H9 (cell line): ENCODE measurements at regions not wholly inside any gene's neighbourhood (a gene's known extent, or its start where the extent isn't known, plus 50 kb on each side); places are given as distances from the start of the nearest gene placed in this dataset.

Experiments used
- DNase-seq: peaks from one replicate; pipeline ENCODE4 v3.0.0-alpha.2; 2017
- H2AFZ ChIP-seq: one replicate; pipeline ENCODE4 v1.6.1; 2013; ENCODE audit warnings: mild to moderate bottlenecking, low read length, control low read depth, moderate library complexity
- H2AK5ac ChIP-seq: 2 replicates; pipeline ENCODE4 v1.6.1; 2013; ENCODE audit warnings: low read length, control low read depth, mixed read lengths; ENCODE audit not compliant: insufficient read length
- H2BK120ac ChIP-seq: one replicate; pipeline ENCODE4 v1.6.1; 2013; ENCODE audit warnings: low read depth, mild to moderate bottlenecking, low read length, control low read depth, inconsistent platforms; ENCODE audit not compliant: poor library complexity, severe bottlenecking
- H2BK12ac ChIP-seq: 2 replicates; pipeline ENCODE4 v1.6.1; 2013; ENCODE audit warnings: low read length, control low read depth, mixed read lengths, low read depth; ENCODE audit not compliant: insufficient read length
- H2BK15ac ChIP-seq: 2 replicates; pipeline ENCODE4 v1.6.1; 2013; ENCODE audit warnings: low read depth, low read length, control low read depth
- H2BK20ac ChIP-seq: one replicate; pipeline ENCODE4 v1.6.1; 2013; ENCODE audit warnings: low read depth, mild to moderate bottlenecking, low read length, control low read depth, inconsistent platforms; ENCODE audit not compliant: poor library complexity, severe bottlenecking
- H2BK5ac ChIP-seq: 2 replicates; pipeline ENCODE4 v1.6.1; 2013; ENCODE audit warnings: low read length, control low read depth, mixed read lengths; ENCODE audit not compliant: insufficient read length
- H3K14ac ChIP-seq: 2 replicates; pipeline ENCODE4 v1.6.1; 2013; ENCODE audit warnings: low read length, control low read depth; ENCODE audit not compliant: insufficient read depth
- H3K18ac ChIP-seq: 2 replicates; pipeline ENCODE4 v1.6.1; 2013; ENCODE audit warnings: low read depth, mild to moderate bottlenecking, mixed read lengths, low read length, control low read depth; ENCODE audit not compliant: insufficient read length
- H3K23ac ChIP-seq: 2 replicates; pipeline ENCODE4 v1.6.1; 2013; ENCODE audit warnings: low read length, control low read depth, mixed read lengths, low read depth; ENCODE audit not compliant: insufficient read length
- H3K23me2 ChIP-seq: 2 replicates; pipeline ENCODE4 v1.6.1; 2013; ENCODE audit warnings: low read depth, mild to moderate bottlenecking, mixed read lengths, low read length, control low read depth; ENCODE audit not compliant: insufficient read length, poor library complexity, severe bottlenecking
- H3K27ac ChIP-seq: 2 replicates; pipeline ENCODE4 v1.5.1; 2013; ENCODE audit warnings: low read length, control low read depth, mixed read lengths, low read depth; ENCODE audit not compliant: insufficient read length
- H3K27me3 ChIP-seq: 2 replicates; pipeline ENCODE4 v1.6.1; 2013; ENCODE audit warnings: low read length, control low read depth, inconsistent platforms; ENCODE audit not compliant: insufficient read depth
- H3K4ac ChIP-seq: 2 replicates; pipeline ENCODE4 v1.6.1; 2013; ENCODE audit warnings: low read depth, mild to moderate bottlenecking, control low read depth, inconsistent platforms, low read length, moderate library complexity
- H3K4me1 ChIP-seq: 2 replicates; pipeline ENCODE4 v1.6.1; 2013; ENCODE audit warnings: low read length, control low read depth, inconsistent platforms; ENCODE audit not compliant: insufficient read depth
- H3K4me2 ChIP-seq: 2 replicates; pipeline ENCODE4 v1.6.1; 2013; ENCODE audit warnings: low read length, control low read depth, mixed read lengths; ENCODE audit not compliant: insufficient read length, insufficient read depth
- H3K56ac ChIP-seq: 2 replicates; pipeline ENCODE4 v1.6.1; 2013; ENCODE audit warnings: low read depth, mild to moderate bottlenecking, mixed read lengths, low read length, control low read depth; ENCODE audit not compliant: insufficient read length
- H3K79me1 ChIP-seq: 2 replicates; pipeline ENCODE4 v1.6.1; 2013; ENCODE audit warnings: low read depth, mild to moderate bottlenecking, moderate library complexity, low read length, control low read depth, inconsistent platforms; ENCODE audit not compliant: insufficient read depth, poor library complexity, severe bottlenecking
- H3K79me2 ChIP-seq: 2 replicates; pipeline ENCODE4 v1.6.1; 2013; ENCODE audit warnings: low read length, control low read depth, inconsistent platforms; ENCODE audit not compliant: insufficient read depth
- H3K9ac ChIP-seq: 2 replicates; pipeline ENCODE4 v1.6.1; 2013; ENCODE audit warnings: low read length, control low read depth, mixed read lengths; ENCODE audit not compliant: insufficient read length; ENCODE audit errors: extremely low read depth
- H3K9me3 ChIP-seq: one replicate; pipeline ENCODE4 v1.6.1; 2013; ENCODE audit warnings: low read depth, low read length, inconsistent platforms; ENCODE audit not compliant: control insufficient read depth
- H3T11ph ChIP-seq: one replicate; pipeline ENCODE4 v1.6.1; 2013; ENCODE audit warnings: mild to moderate bottlenecking, low read length, control low read depth, inconsistent platforms
- H4K20me1 ChIP-seq: one replicate; pipeline ENCODE4 v1.6.1; 2013; ENCODE audit not compliant: control insufficient read depth, insufficient read length, insufficient read depth
- H4K5ac ChIP-seq: 2 replicates; pipeline ENCODE4 v1.6.1; 2013; ENCODE audit warnings: low read depth, mild to moderate bottlenecking, mixed read lengths, low read length, control low read depth; ENCODE audit not compliant: insufficient read length
- H4K8ac ChIP-seq: replicated peaks from 2 replicates; pipeline ENCODE4 v1.6.1; 2013; ENCODE audit warnings: low read length, control low read depth, mixed read lengths, low read depth; ENCODE audit not compliant: insufficient read length
- H4K91ac ChIP-seq: 2 replicates; pipeline ENCODE4 v1.6.1; 2013; ENCODE audit warnings: low read depth, mild to moderate bottlenecking, moderate library complexity, mixed read lengths, low read length, control low read depth; ENCODE audit not compliant: insufficient read length
- H3K27ac Mint-ChIP-seq, 3 experiments: 2 replicates in 2 of 3; 3 replicates in 1 of 3; pipeline ENCODE4 v1.8.0; 2020 to 2021; ENCODE audit warnings: mixed read lengths in 3 of 3, mild to moderate bottlenecking in 1 of 3, moderate library complexity in 1 of 3
- H3K27me3 Mint-ChIP-seq: 2 replicates; pipeline ENCODE4 v1.8.0; 2021; ENCODE audit warnings: low read depth, mild to moderate bottlenecking, moderate library complexity, mixed read lengths
- H3K36me3 Mint-ChIP-seq, 3 experiments: 2 replicates in 2 of 3; 3 replicates in 1 of 3; pipeline ENCODE4 v1.8.0; 2020 to 2021; ENCODE audit warnings: low read depth in 3 of 3, mixed read lengths in 3 of 3; ENCODE audit not compliant: insufficient read depth in 1 of 3
- H3K4me1 Mint-ChIP-seq, 2 experiments: 2 replicates each; pipeline ENCODE4 v1.8.0; 2020; ENCODE audit warnings: mixed read lengths in 2 of 2
- H3K4me3 Mint-ChIP-seq, 2 experiments: 2 replicates in 1 of 2; 3 replicates in 1 of 2; pipeline ENCODE4 v1.8.0; 2020 to 2021; ENCODE audit warnings: mild to moderate bottlenecking in 2 of 2, mixed read lengths in 2 of 2, moderate library complexity in 1 of 2
- H3K9me3 Mint-ChIP-seq, 2 experiments: 2 replicates in 1 of 2; 3 replicates in 1 of 2; pipeline ENCODE4 v1.8.0; 2020; ENCODE audit warnings: mild to moderate bottlenecking in 2 of 2, mixed read lengths in 2 of 2, moderate library complexity in 1 of 2
- WGBS: extraction: QIAGEN DNeasy Blood & Tissue Kit; methylation state at CpG from one replicate; pipeline ENCODE4 v1.1.7; 2013; ENCODE audit warnings: missing lambda C conversion rate, low lambda C conversion rate, mixed read lengths; ENCODE audit not compliant: insufficient read length; ENCODE audit errors: extremely low coverage; 5-methylcytosine and 5-hydroxymethylcytosine counted together
- TF ChIP-seq, protein P1 (sequence below): fragments of 200-600 bp; sonication (generic); conservative IDR thresholded peaks from 3 replicates; pipeline ENCODE4 v1.8.0; 2021; ENCODE audit warnings: antibody characterized with exemption, mild to moderate bottlenecking

DNA sequence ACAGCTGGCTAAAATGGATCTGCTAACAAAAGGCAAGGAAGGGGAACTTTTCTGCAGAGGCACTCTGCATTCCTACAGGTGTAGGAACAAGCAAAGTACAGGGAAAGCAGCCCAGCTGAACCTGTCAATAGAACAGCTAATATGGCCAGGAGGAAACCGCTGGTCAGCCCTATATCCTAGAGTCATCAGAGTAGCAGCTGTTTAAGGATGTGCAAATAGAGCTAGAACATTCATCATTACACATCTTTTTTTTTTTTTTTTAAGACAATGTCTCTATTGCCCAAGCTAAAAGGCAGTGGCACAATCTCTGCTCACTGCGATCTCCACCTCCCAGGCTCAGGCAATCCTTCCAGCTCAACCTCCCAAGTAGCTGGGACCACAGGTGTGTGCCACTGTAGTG lies 163.0 kb downstream of the BTC start:
- no peaks in the 10 kb centered on the region for H4K20me1 ChIP-seq
- no peaks in the 10 kb centered on the region for H3K4me1 ChIP-seq
- H3K27me3 ChIP-seq, result no peaks in the 10 kb centered on the region
- H3K23me2 ChIP-seq, result no peaks in the 10 kb centered on the region
- WGBS, result no CpG with 5 or more reads among the region's 2 CpGs
- Mint-ChIP-seq H3K4me3 (no peak overlapping the region), H3K4me1 (peaks cover 3 to 5% of the 10 kb centered on the region in 2 experiments; a peak in 1 of 4 replicates), H3K9me3 (no peaks in the 10 kb centered on the region), H3K36me3 (no peaks in the 10 kb centered on the region), H3K27me3 (no peaks in the 10 kb centered on the region), H3K27ac (no peak overlapping the region)
- no peak overlapping the region for H4K5ac ChIP-seq
- H4K91ac ChIP-seq, result no peak overlapping the region
- no peak overlapping the region for H3K14ac ChIP-seq
- no peak overlapping the region for H2BK12ac ChIP-seq
- no peak overlapping the region for H3K4ac ChIP-seq
- DNase-seq, result no peak
- H3K9ac ChIP-seq, result no peak overlapping the region
- H3T11ph ChIP-seq, result no peak overlapping the region
- H3K4me2 ChIP-seq, result no peak overlapping the region
- no peaks in the 10 kb centered on the region for H3K9me3 ChIP-seq
- no peak overlapping the region for H2BK120ac ChIP-seq
- H3K79me2 ChIP-seq, result no peaks in the 10 kb centered on the region
- H2BK5ac ChIP-seq, result no peak overlapping the region
- H2BK20ac ChIP-seq, result no peak overlapping the region
- H2AK5ac ChIP-seq, result no peak overlapping the region
- TF ChIP-seq, protein P1, sequence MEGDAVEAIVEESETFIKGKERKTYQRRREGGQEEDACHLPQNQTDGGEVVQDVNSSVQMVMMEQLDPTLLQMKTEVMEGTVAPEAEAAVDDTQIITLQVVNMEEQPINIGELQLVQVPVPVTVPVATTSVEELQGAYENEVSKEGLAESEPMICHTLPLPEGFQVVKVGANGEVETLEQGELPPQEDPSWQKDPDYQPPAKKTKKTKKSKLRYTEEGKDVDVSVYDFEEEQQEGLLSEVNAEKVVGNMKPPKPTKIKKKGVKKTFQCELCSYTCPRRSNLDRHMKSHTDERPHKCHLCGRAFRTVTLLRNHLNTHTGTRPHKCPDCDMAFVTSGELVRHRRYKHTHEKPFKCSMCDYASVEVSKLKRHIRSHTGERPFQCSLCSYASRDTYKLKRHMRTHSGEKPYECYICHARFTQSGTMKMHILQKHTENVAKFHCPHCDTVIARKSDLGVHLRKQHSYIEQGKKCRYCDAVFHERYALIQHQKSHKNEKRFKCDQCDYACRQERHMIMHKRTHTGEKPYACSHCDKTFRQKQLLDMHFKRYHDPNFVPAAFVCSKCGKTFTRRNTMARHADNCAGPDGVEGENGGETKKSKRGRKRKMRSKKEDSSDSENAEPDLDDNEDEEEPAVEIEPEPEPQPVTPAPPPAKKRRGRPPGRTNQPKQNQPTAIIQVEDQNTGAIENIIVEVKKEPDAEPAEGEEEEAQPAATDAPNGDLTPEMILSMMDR, result no peak
- H4K8ac ChIP-seq, result no peak overlapping the region
- H2BK15ac ChIP-seq, result no peak overlapping the region
- no peak overlapping the region for H3K27ac ChIP-seq
- H3K23ac ChIP-seq, result no peak overlapping the region
- H3K18ac ChIP-seq, result no peak overlapping the region
- H3K56ac ChIP-seq, result no peak overlapping the region
- H2AFZ ChIP-seq, result no peak overlapping the region
- no peaks in the 10 kb centered on the region for H3K79me1 ChIP-seq
